GM19238 (cell line): ENCODE measurements at regions not wholly inside any gene's neighbourhood (a gene's known extent, or its start where the extent isn't known, plus 50 kb on each side); places are given as distances from the start of the nearest gene placed in this dataset.
"Not testable (repeated sequence)": the region's sequence is repeated elsewhere in the genome, so short reads cannot be mapped to it uniquely, and the experiment has no call there.

Experiments used
- DNase-seq: peaks from one replicate; pipeline ENCODE4 v3.0.0; 2011; ENCODE audit warnings: low spot score; ENCODE audit not compliant: insufficient read length

DNA sequence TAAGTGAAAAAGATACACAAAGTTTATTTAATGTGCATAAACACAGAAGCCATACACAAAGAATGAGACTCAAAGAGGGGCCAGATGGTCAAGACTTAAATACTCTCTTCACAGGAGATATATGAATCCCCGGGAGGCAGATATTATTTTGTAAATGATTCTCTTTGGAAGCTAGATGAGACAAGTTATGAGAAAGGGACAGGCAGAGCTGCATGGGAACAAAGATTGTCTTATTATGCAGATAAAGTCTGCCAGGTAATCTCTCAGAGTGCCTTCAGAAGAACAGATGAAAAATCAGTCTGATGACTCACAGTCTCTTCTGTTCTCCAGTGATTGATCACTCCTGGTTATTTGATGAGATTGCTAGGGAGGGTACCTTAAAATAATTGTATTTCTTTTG is 89.0 kb downstream of the NAF1 start:
- no peak for DNase-seq

DNA sequence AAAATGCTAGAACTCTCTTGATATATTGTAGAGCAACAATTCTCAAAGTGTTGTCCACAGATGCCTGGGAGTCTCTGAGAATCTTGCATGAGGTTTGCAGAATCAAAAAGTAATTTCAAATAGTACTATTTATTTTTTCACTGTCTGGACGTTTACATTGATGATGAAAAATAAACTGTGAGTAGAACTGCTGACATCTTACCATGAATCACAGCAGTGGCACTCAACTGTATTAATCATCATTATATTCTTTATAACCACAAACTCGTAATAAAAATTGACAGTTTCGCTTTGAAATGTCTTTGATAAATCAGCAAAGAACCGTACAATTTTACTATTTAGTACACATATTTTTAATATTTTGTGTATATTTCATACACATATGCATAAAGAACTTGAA is 94.5 kb downstream of the NAF1 start:
- DNase-seq = no peak

GRCh38 chr4:163071308-163071707 is 95.4 kb downstream of the NAF1 start:
- no peak for DNase-seq

DNA sequence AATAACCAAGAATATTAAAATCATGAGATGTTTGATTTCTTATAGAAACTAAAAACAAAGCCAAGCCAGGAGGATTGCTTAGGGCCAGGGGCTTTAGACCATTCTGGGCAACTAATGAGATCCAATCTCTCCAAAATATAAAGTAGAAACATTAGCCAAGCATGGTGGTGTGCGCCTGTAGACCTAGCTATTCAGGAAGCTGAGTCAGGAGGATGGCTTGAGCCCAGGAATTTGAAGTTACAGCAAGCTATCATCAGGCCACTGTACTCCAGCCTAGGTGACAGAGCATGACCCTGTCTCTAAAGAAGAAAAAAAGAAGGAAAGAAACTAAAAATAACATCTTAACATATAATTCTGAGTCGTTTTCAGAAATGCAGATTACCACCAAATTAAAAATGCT is 96.7 kb downstream of the NAF1 start:
- DNase-seq = no peak

DNA sequence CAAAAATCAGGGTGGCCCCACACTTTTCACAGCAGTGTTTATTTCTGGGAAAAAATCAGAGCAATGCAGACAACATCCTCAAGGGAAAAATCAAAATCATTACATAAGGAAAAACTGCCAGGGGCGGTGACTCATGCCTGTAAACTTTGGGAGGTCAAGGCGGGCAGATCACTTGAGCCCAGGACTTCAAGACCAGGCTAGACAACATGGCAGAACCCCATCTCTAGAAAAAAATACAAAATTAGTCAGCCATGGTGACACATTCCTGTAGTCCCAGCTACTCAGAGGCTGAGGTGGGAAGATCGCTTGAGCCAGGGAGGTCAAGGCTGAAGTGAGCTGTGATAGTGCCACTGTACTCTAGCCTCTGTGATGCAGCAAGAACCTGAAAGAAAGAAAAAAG is 102.8 kb downstream of the NAF1 start:
- DNase-seq = no peak

GRCh38 chr4:163048447-163048846 is 118.2 kb downstream of the NAF1 start:
- DNase-seq = no peak

- no peak for DNase-seq
These were observed 124.4 kb downstream of the NAF1 start for GRCh38 chr4:163042306-163042705.

DNA sequence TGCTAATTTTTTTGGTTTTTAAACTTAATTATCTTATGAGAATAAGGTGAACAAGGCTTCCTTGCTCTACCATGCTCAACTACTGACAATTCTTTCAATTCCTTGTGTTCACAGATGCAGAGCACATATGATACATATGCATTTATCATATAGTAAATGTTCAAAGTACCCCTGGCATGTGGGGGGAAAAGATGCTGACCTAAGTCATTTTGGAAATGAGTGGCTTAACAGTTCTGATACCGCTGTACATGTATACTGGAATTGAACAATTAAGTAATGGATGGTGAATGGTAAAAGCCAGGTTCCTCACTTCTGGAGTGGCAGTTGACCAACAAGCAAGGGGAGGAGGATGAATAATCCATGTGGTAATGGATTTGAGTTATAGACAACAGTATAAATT is 149.6 kb downstream of the NAF1 start:
- no peak for DNase-seq

GRCh38 chr4:163012816-163013215 is 153.9 kb downstream of the NAF1 start:
- no peak for DNase-seq

DNA sequence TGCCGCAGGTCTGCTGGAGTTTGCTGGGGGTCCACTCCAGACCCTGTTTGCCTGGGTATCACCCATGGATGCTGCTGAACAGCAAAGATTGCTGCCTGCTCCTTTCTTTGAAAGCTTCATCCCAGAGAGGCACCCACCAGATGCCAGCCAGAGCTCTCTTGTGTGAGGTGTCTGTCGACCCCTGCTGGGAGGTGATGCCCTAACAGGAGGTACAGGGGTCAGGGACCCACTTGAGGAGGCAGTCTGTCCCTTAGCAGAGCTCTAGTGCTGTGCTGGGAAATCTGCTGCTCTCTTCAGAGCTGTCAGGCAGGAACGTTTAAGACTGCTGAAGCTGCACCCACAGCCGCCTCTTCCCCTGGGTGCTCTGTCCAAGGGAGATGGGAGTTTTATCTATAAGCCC is 162.7 kb downstream of the NAF1 start:
- DNase-seq = no peak

GRCh38 chr4:162988530-162988929 is 178.2 kb downstream of the NAF1 start:
- DNase-seq = no peak

- DNase-seq = no peak
These were observed 181.6 kb downstream of the NAF1 start for GRCh38 chr4:162985131-162985530.

GRCh38 chr4:162984621-162985020 is 182.1 kb downstream of the NAF1 start:
- no peak for DNase-seq

GRCh38 chr4:162981823-162982222 is 184.9 kb downstream of the NAF1 start:
- DNase-seq = no peak

GRCh38 chr4:162978398-162978797 is 188.3 kb downstream of the NAF1 start:
- DNase-seq = no peak

- no peak for DNase-seq
These were observed 188.9 kb downstream of the NAF1 start for GRCh38 chr4:162977788-162978187.

- DNase-seq = no peak
These were observed 193.9 kb downstream of the NAF1 start for GRCh38 chr4:162972661-162973330.

DNA sequence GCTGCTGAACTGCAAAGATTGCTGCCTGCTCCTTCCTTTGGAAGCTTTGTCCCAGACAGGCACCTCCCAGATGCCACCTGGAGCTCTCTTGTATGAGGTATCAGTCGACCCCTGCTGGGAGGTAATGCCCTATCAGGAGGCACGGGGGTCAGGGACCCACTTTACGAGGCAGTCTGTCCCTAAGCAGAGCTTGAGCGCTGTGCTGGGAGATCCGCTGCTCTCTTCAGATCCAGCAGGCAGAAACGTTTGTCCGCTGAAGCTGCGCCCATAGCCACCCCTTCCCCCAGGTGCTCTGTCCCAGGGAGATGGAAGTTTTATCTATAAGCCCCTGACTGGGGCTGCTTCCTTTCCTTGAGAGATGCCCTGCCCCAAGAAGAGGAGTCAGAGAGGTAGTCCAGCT is 197.5 kb downstream of the NAF1 start:
- DNase-seq = no peak

GRCh38 chr4:162965978-162966377 is 200.7 kb downstream of the NAF1 start:
- DNase-seq = not testable (repeated sequence)

DNA sequence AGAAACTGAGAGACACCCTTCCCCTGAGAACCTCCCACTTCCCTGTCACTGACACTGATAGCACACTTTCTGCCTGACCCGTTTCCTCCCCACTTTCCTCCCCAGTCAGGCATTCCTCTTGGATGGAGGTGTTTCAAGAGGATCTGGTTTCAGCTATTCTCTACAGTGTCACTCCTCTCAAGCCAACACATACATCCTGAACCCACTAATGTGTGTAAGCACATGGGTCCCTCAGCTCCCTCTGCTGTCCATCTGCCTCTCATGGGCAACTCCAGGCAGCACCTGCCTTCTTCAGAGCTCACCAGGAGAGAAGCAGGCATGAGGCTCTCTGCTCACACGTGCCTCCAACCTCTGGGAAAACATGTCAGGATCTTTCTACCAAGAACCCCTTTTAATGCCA is 207.6 kb downstream of the NAF1 start:
- DNase-seq = no peak

DNA sequence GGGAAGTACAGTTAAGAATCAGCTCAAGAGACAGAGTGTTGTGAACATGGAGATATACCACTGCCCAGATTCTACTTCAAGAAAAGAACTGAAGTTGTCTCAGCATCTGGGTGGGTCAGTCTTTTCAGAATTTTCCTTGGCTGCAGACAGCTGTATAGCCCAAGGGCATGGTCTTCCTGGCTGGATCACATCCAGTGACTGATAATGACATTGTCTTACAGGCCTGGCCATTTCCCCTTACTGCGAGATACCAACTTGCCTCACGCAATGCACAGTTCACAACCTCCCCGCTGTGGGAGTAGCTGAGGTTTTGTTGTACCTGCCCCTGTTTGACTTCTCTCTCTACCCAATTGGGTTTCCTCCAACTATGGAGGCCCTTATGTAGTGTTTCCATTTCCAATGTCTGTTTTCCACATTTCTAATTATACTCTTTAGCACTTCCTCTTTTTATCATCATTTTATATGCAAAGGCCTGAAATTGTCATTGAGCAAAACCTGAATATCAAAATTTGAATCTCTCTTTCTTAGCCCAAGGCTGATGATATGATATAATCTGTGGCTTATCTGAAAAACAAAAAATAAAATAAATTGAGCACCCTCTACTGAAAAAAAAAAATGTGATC is 209.1 kb downstream of the NAF1 start:
- DNase-seq = no peak

GRCh38 chr4:162954976-162955375 is 211.7 kb downstream of the NAF1 start:
- DNase-seq = no peak

DNA sequence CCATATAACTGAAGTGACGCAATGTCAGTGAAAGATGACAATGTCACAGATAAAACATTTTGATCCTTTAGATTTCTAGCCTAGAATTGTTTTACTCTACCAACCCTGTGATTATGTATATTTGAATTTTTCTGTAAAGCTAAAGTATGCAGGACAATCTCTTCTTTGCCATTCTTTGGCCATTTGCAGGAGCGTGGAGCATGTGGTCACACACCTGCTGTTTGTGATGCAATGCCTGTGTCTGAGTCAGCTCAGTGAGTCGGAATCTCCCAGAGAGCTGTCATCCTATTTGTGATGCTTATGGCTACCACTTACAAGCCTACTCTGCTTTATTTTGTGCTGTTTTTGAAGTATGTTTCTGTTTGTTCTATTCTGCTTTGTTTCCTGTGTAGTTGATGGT is 214.5 kb downstream of the NAF1 start:
- DNase-seq = no peak
